Spleen (tissue), 7 donors: ENCODE measurements at regions not wholly inside any gene's neighbourhood (a gene's known extent, or its start where the extent isn't known, plus 50 kb on each side); places are given as distances from the start of the nearest gene placed in this dataset.

Source experiments
- POLR2A ChIP-seq, 3 donors: fragments of 450-650 bp; IDR thresholded peaks; one replicate each; pipeline ENCODE4 v1.5.1; 2017; ENCODE audit warnings: antibody characterized with exemption in 3 of 3, mild to moderate bottlenecking in 1 of 3
- TF ChIP-seq, protein P1 (sequence below), 11 experiments: fragments of 200-600 bp in 7 of 11; fragments of 450-650 bp in 4 of 11; sonication (generic) in 4 of 11; IDR thresholded peaks in 8 of 11; conservative IDR thresholded peaks in 3 of 11; 1 replicate in 7 of 11; 2 replicates in 4 of 11; pipeline versions ENCODE4 v1.4.0 to v1.8.0; 2016 to 2021; ENCODE audit warnings: antibody characterized with exemption in 11 of 11, inconsistent platforms in 4 of 11, mild to moderate bottlenecking in 1 of 11
- donor health status: DM: no; HTN: no; CAD: no; lungs with moderate emphysema.
- donor health status: DM: no; HTN: no; CAD: no.
- donor health status: DM: no; HTN: no; CAD: no.

DNA sequence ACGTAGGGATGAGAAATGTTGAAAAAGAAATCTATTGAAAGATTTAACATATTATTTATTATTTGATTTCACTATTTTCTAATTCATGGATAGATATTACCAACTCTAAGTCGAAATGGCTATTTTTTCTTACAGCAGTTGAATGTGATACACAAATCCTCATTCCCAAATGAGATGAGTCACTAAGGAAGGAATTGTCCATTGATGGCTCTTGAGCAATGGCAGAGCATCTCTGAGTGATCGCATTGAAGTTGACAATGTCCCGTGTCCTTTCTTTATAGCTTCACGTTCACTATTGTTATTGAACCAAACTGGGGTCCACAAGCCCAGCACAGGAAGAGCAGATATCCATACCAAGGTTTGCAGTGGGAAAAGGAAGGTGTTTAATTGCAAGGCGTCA lies 648.3 kb upstream of the SPRY2 start:
- TF ChIP-seq, protein P1, sequence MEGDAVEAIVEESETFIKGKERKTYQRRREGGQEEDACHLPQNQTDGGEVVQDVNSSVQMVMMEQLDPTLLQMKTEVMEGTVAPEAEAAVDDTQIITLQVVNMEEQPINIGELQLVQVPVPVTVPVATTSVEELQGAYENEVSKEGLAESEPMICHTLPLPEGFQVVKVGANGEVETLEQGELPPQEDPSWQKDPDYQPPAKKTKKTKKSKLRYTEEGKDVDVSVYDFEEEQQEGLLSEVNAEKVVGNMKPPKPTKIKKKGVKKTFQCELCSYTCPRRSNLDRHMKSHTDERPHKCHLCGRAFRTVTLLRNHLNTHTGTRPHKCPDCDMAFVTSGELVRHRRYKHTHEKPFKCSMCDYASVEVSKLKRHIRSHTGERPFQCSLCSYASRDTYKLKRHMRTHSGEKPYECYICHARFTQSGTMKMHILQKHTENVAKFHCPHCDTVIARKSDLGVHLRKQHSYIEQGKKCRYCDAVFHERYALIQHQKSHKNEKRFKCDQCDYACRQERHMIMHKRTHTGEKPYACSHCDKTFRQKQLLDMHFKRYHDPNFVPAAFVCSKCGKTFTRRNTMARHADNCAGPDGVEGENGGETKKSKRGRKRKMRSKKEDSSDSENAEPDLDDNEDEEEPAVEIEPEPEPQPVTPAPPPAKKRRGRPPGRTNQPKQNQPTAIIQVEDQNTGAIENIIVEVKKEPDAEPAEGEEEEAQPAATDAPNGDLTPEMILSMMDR (IDR thresholded peaks at IDR 0.05 in 8 of 11, conservative IDR thresholded peaks at IDR 0.05 in 3 of 11): no peak
- TF ChIP-seq POLR2A (IDR thresholded peaks at IDR 0.05): no peak
